Activated T-helper 1 cell treated with anti-CD3 and anti-CD28 coated beads, Interleukin-2, amount 50 U/mL, for 16 hours (primary cell): ENCODE measurements at regions not wholly inside any gene's neighbourhood (a gene's known extent, or its start where the extent isn't known, plus 50 kb on each side); places are given as distances from the start of the nearest gene placed in this dataset.
A peak's percentile ranks its signal among the peaks of the same experiment; 100 is the strongest.

Experiments
- DNase-seq, 2 donors: peaks; one replicate each; pipeline ENCODE4 v3.0.0-alpha.2; 2020; ENCODE audit warnings: low read depth in 1 of 2, low spot score in 1 of 2

DNA sequence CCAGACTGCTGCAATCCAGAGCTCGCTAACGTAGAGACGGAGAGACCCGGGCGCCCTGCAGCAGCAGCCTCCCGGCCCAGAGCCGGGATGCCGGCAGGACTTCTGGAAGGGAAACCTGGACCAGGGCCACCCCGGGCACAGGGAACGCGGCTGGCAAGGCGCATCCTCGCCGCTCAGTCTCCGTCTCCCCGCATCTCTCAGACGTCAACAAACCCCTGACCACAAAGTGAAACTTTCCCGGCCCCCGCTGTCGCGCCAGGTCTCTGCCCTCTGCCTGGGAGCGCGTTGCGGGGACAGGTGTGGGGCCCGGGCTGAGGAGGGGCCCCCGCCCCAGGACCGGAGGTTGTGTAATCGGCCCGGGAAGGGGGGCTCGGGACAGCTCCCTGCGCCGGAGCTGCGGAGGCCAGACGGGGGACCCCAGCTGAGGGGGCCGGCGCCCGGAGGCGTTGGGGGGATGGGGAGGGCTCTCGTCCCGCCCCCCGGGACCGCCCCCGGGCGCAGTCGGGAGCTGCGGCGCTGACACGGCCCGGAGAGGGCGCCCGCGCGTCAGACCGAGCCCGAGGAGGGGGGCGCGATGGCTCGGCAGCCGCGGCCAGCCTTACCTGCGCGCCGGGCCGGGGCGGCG, 116.6 kb upstream of the HIVEP3 start:
- peak; percentile 22 to 63 for DNase-seq

DNA sequence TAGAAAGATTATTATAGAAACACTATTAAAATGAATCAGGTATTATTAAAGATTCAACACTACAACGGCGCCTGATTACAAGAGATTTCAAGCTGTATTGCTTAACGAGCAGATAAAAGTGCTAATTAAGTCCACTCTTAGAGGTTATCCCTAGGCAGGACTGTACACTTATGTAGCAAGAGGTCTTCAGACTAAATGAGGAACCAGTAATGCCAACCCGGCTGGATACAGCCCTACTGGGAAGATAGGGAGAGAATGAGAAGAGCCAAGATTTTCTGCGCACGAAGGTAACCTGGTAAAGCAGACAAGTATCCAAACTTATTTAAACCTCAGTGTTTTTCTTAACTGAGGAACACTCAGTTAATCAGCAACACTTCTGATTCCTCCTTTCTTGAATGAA, 115.7 kb upstream of the HIVEP3 start:
- no peak for DNase-seq

DNA sequence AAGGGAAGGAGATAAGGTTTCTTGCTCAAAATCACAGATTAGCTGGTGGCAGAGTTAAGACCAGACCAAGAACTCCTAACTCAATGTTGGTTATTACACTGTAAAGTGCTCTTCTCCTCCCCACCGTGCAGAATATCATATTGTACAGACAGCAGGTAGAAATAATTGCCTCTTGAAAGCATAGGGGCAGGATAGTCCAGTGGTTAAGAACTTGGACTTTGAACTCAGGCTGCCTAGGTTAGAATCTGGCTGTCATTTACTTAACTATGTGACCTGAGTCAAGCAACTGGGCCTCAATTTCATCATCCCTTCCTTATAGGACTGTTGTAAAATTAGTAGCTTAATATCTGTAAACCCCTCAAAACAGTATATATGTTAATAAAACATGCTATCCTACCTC, 114.9 kb upstream of the HIVEP3 start:
- DNase-seq, result no peak

DNA sequence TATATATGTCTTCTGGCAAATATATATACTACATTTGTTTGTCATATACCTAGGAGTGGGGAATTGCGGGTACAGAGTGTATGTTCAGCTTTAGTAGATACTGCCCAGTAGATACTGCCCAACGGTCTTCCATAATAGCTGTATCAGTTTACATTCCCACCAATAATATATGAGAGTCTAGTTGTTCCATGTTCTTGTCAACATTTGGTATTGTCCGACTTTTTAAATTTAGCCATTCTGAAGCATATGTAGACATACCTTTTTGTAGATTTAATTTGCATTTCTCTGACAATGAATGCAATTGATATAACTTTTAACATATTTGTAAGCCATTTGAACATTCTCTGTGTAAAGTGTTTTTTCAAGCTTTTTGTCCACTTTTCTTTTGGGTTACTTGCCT, 99.0 kb upstream of the HIVEP3 start:
- no peak for DNase-seq

DNA sequence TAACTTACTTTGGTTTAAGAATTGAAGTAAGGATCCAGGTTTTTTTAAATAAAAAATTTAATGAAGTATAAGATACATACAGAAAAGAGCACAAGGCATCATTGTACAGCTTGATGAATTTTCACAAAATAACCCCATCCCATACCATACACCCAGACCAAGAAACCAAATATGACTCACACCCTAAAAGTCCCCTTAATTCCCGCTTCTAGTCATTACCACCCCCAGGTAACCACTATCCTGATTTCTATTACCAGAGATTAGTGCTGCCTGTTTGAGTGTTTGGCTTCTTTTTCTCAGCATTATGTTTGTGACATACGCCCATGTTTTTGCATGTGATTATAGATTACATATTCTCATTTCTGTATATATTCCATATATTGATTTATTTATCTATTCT, 98.5 kb upstream of the HIVEP3 start:
- no peak for DNase-seq

DNA sequence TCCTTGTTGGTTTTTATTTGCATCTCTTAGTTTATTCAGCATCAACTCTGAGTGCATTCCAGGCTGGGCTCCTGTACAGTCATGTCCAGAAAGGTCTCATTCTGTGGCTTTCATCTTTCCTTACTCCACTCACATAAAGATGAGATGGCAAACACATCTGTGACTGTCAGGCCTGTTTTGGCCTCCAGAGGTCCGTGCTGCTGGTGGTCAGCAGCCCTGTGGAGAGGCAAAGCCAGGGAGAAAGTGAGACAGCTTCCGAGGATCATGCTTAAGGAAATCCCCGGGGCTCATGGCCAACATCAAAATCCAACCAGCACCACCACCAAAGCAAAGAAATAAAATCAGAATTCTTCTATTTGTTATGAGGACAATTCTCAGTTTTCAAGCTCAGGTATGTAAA, 96.1 kb upstream of the HIVEP3 start:
- no peak for DNase-seq

DNA sequence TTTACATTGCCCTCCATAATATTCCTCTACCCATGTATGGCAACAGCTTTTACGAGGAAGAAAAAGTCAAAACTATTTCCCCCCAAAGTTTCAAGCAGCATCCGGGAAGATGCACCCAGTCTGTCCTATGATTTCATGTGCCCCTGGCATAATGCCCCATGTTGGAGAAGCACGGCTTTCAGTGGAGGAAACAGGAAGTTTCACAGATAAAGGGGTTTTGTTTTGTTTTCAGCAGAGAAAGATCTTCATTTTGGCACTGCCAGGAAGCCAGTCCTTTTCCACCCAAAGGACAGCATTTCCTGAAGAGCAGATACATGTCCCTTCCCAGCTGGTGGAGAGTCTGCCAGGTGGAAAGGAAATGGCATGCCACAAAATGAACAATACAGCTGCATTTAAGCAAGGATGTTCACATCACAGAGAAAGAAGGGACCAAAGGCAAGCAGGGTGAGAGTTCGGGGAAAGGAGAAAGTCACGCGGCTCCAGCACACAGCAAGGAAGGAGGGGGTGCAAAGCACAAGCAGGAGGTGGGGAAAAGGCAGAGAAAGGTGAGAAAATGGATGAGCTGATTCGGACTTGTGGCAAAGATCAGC, 95.3 kb upstream of the HIVEP3 start:
- DNase-seq, result no peak

DNA sequence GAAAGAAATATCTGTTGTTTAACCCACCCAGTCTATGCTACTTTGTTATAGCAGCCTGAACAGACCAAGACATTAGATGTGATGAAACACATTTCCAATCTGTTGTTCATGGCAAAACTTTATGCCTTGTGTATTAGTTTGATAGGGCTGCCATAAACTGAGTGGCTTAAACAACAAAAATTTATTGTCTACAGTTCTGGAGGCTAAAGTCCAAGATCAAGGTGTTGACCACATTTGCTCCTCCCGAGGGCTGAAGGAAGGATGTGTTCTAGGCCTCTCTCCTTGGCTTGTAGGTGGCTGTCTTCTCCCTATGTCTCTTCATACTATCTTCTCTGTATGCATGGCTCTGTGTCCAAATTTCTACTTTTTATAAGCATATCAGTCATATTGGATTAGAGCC, 94.1 kb upstream of the HIVEP3 start:
- DNase-seq, result no peak

DNA sequence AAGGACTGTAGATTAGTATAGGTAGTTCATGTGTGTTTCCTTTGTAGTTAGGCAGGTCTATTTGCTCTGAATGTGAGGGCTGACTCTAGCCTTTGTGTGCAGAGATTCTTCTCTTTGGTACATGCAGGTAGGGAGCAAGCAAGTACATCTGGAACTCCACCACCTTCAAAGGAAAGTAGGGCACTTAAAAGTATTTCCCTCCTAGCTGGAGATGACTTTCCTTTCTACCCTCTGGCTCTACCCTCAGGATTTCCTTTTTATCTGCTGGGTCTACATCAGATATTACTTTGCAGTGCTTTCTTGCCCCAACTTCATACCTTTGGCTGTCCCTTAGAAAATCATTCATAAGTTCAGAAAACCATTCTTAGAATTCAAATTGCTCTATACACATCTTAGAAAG, 91.7 kb upstream of the HIVEP3 start:
- no peak for DNase-seq

DNA sequence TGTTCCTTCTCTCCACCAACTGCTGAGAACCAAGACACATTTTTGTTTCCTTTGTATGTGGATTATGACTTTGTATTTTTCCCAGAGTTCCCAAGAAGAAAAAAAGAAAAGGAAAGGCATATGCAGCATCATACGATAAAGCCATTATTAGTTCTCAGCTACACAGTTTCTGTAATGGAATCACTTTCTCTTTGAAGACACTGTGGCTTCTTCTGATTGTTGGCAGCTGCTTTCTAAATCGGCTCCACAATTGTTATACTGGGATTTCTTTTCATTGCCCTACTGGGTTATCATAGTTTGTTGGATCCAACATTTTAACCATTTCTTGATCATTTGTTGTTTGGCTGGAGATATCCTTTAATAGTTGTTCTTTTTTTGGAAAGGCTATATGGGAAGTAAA, 89.5 kb upstream of the HIVEP3 start:
- no peak for DNase-seq

DNA sequence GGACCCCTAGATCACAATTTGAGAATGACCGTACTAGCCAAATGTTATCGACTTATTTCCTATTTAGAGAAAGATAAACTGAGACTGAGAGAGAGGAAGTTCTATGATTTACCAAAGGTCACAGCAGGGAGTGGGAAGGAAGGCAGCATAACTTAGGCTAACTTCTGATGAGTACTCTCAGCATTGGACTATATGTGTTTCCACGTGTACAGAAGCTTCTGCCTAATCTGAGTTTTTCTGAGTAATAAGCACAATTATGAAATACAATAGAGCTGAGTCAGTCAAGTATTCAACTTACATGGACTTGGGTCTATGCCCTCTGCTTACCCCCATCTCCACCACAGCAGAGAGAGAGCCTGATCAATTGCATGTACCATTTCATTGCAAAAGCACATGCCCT, 88.1 kb upstream of the HIVEP3 start:
- DNase-seq, result no peak

DNA sequence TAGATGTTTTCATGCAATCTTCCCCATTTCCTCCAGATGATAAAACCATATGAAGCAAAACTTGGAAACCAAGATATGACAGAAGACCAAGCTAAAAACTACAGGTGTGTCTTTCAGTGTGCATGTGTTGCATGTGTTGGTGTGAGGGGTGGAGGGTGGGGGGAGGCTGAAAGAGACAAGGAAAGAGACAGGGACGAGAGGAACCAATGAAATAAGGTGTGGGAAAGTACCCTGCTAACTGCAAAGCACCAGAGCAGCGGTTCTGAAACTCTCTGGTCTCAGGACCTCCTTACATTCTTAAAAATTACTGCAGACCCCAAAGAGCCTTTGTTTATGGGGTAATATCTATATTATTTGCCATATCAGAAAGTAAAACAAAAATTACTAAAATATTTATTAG, 87.4 kb upstream of the HIVEP3 start:
- DNase-seq, result no peak

DNA sequence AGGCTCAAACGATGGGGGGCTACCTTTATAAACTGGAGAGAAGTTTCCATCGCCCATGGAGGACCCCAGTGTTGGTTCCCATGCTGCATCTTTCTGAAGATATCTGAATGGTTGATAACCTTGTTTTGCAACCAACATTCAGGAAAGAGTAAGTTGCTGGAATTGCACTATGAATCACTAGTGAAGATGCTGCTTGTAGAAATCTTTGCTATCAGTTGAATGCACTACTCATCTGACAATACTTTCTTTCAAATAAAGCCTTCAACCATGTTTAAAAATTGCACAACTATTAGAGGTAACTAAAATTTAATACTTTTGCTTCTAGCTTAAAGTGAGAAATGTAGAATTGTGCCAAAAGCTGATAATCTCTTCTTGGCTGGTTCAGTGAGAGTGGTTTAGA, 86.8 kb upstream of the HIVEP3 start:
- no peak for DNase-seq

DNA sequence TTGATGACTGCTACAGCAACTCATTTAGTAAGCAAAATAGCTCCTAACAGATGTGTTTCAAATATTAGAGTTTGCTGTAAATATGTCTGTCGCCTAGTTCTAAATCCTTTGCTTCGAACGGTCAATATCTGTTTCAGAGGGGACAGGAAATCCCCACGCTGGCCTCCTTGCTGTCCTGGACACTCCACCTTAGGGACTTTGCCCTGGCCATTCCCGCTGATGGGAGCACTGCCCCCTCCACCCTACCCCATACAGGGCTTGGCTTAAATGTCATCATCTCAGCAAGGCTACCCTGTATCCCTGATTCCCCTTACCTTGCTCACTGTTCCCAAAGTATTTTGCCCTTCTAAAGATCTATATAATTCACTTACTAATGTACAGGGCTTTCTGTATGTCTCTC, 86.1 kb upstream of the HIVEP3 start:
- no peak for DNase-seq

DNA sequence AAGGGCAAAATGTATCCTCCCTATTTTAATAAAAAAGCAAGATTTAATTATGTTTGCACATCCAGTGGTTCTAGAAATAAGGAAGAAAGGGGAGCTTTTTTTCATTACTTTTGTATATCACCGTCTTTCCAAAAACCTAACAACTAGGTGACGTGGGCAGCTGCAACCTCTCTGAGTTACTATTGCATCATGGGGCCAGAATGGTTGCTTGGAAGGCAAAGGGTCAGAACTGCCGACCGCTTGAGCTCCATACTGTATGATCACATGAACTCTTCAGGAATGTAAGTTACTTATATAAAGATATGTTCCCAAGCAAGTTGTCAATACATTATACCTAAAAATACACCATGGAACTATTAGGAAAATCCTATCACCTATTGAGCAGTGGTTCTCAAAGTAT, 85.6 kb upstream of the HIVEP3 start:
- no peak for DNase-seq

DNA sequence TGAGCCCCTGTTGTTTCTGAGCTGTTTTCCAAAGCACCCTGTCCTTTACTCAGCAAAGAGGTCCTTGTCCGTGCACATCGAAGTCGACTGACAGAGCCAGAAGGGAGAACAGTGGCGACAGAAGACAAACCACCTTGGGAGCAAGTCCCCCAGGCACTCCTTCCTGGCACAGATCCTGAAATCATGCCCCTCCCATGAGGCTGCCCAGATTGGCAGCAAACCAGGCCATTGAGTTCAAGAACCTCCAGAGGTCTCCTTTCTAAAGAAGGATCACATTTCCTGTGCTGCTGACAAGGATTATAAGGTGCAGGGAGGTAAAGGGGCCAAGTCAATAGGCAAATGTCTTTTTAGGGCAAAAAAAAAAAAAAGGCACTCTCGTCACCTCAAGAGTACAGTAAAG, 84.7 kb upstream of the HIVEP3 start:
- DNase-seq, result no peak

DNA sequence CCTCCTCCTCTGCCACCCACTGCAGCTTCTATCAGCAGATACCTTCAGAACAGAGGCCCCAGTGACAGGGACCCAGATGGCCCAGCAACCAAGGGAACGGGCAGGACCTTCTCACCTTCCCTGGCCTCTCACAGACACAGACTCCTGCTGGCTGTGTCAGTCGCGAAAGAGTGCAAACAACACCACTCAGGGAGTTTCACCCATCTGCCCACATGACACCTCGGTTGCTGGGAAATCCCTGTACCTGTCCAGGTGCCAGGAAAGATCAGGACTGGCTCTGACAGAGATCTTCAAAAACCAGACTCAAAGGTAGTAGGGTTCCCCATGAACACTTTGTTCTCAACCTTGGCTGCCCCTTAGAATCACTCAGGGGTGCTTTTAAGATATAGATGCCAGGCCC, 83.5 kb upstream of the HIVEP3 start:
- no peak for DNase-seq

DNA sequence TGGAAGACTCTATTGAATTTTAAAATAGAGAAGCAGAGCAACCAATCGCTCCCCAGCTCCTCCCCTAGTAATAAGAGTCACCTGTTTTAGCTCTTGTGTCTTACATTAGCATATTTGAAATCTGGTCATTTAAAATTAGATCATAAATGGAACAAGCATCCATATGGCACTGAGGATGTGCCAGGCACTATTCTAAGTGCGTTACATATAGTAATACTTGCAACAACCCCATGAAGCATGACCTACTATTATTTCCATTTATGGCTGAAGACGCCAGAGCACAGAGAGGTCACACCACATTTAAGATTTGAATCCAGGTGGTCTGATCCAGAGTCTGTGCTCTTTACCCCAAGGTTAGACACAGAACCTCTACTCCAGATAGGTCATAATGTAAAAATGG, 82.0 kb upstream of the HIVEP3 start:
- DNase-seq, result no peak

DNA sequence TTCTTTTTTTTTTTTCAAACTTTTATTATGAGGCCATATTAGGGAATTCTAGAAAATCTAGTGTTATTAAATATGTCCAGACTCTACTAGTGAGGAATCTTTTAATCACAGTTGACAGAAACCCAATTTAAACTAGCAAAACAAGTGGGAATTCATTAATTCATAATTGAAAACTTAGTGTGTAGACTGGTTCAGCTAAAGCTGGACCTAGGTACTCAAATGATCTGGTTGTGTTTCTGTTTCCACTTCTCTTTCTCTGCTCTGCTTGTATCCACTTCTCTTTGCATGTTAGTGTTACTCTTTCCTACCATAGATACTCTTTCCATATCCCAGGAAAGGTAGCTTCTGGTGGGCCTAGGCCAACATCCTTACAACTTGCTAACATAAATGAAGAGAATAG, 81.2 kb upstream of the HIVEP3 start:
- DNase-seq, result no peak

DNA sequence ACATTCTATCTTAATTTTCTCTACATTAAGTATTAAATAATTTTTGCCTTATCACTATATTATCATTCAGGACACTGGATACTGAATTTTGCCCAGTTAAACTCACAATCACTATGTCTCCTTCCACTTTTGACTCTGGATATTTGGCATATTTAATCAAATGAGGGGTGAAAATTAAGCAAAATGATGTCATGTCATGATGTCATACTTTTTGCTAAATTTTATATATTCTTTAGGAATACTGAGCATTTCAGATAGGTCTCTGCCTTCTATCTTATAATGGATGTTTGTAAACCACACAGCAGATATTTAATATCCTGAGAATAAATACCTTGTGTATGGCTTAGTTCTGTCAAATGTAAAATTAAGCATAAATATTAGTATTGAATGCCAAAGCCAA, 79.5 kb upstream of the HIVEP3 start:
- DNase-seq, result no peak

DNA sequence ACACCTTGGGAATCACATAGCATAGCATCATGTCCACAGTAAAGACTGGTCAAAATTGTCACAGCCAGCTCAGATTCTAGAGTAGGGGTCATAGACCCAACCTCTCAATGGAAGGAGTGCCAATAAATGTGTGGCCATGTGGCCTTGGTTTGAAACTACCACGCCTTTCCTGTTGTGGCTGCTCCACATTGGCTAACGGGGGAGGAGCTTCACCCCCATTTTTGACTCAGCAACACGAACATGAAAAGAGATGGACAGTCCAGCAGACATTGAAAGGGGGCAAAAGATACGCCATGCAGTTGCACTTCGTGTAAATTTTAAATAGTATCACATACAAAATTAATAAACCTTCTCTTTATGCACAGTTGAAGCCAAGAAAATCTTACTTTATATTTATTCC, 78.4 kb upstream of the HIVEP3 start:
- DNase-seq, result no peak

DNA sequence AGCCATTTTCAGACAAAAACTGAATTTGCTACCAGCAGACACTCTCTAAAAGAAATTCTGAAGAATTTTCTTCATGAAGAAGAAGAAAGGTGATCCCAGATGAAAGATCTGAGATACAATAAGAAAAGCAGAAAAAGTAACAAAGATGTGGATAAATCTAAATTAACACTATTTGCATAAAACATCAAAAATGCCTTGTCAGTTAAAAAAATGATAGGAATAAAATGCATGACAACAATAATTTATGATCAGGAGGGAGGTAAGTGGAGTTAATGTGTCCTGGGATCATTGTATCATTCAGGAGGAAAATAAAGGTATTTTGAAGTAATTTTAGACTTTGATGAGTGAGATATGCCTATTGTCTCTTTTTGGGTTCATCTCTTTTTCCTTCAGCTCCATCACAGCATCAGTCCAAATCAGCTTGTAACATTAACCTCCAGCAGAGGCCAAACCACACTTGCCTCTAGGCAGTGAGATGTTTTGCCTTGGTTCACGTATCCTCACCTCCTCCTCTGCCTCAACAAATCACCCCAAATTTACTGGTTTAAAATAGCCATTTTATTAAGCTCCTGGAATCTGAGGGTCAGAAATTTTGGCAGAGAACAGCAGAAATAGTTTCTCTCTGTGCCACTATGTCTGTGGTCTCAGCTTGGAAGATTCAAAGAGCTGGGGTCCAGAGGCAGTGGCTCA, 76.9 kb upstream of the HIVEP3 start:
- no peak for DNase-seq
